Cardiac muscle cell (in vitro differentiated cells and primary cell): ENCODE measurements at regions not wholly inside any gene's neighbourhood (a gene's known extent, or its start where the extent isn't known, plus 50 kb on each side); places are given as distances from the start of the nearest gene placed in this dataset.

Experiments
- DNase-seq, 2 donors: peaks; one replicate each; pipeline versions ENCODE4 v3.0.0 to v3.0.0-alpha.2; 2010 to 2017; ENCODE audit warnings: low read depth in 1 of 2, low spot score in 1 of 2
- H3K27ac ChIP-seq: fragments of 200-600 bp; sonication (generic); 2 replicates; pipeline ENCODE4 v1.5.1; 2016
- H3K27me3 ChIP-seq: fragments of 200-600 bp; sonication (generic); 2 replicates; pipeline ENCODE4 v1.6.0; 2016; ENCODE audit warnings: control low read depth
- H3K36me3 ChIP-seq: fragments of 200-600 bp; sonication (generic); 2 replicates; pipeline ENCODE4 v1.5.1; 2016; ENCODE audit warnings: control low read depth
- H3K4me1 ChIP-seq: fragments of 200-600 bp; sonication (generic); 2 replicates; pipeline ENCODE4 v1.8.1; 2017; ENCODE audit warnings: low read depth, mild to moderate bottlenecking, mixed run types
- H3K4me3 ChIP-seq: fragments of 200-600 bp; sonication (generic); 2 replicates; pipeline ENCODE4 v1.5.1; 2016; ENCODE audit warnings: mild to moderate bottlenecking
- H3K9me3 ChIP-seq: fragments of 200-600 bp; sonication (generic); 2 replicates; pipeline ENCODE4 v1.5.1; 2017; ENCODE audit warnings: low read depth, mild to moderate bottlenecking, control low read depth
- CTCF ChIP-seq: IDR thresholded peaks from 2 replicates; pipeline ENCODE4 v1.5.1; 2012; ENCODE audit warnings: low read depth, mild to moderate bottlenecking, low read length

GRCh38 chr6:138571181-138571580 is 71.9 kb upstream of the NHSL1 start:
- peak in 1 of 2 donors; percentile 18 for DNase-seq
- TF ChIP-seq CTCF: no peak
- no peak overlapping the region for H3K27ac ChIP-seq
- H3K9me3 ChIP-seq: no peaks in the 10 kb centered on the region
- H3K4me3 ChIP-seq: peak overlapping the region; percentile 27
- H3K27me3 ChIP-seq: no peaks in the 10 kb centered on the region
- H3K36me3 ChIP-seq: no peaks in the 10 kb centered on the region
- H3K4me1 ChIP-seq: peaks cover 20% of the 10 kb centered on the region

DNA sequence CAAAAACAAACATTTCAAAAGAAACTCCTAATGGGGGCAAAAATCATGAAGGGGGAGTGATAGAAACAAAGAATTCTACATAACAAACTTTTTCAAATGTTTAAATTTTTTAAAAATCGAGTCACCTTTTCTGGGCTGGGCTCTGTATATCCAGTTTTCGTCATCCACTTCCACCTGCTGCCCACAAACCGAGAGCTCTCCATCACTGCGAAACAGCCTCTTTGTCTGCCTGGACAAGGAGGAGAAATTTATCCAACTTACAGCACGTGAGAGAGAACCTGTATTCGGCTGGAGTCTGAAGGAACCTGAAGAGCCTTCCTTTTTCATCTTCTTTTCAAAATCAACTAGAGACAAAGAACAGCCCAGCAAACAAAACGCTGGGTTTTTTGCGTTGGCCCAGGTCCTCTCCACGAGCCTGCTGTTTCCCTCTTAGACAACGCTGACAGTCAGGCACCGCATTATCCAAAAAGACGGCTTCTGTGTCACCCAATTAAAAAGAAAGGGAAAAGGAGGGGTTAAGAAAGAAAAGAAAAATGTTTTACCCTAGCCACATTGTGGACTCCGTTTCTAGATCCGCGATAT is 72.4 kb upstream of the NHSL1 start:
- peaks cover 25% of the 10 kb centered on the region for H3K4me1 ChIP-seq
- peak overlapping the region; percentile 27 for H3K4me3 ChIP-seq
- no peaks in the 10 kb centered on the region for H3K27me3 ChIP-seq
- H3K27ac ChIP-seq: no peak overlapping the region
- TF ChIP-seq CTCF: no peak
- no peaks in the 10 kb centered on the region for H3K36me3 ChIP-seq
- no peaks in the 10 kb centered on the region for H3K9me3 ChIP-seq
- DNase-seq: peak in 1 of 2 donors; percentile 13

- no peaks in the 10 kb centered on the region for H3K36me3 ChIP-seq
- no peaks in the 10 kb centered on the region for H3K9me3 ChIP-seq
- peak overlapping the region; percentile 27 for H3K4me3 ChIP-seq
- TF ChIP-seq CTCF: no peak
- peak overlapping the region; percentile 36 for H3K27ac ChIP-seq
- H3K4me1 ChIP-seq: peaks cover 31% of the 10 kb centered on the region
- DNase-seq: peak; percentile 88 to 93
- H3K27me3 ChIP-seq: no peaks in the 10 kb centered on the region
Observed at GRCh38 chr6:138572167-138572875, 73.0 kb upstream of the NHSL1 start.

DNA sequence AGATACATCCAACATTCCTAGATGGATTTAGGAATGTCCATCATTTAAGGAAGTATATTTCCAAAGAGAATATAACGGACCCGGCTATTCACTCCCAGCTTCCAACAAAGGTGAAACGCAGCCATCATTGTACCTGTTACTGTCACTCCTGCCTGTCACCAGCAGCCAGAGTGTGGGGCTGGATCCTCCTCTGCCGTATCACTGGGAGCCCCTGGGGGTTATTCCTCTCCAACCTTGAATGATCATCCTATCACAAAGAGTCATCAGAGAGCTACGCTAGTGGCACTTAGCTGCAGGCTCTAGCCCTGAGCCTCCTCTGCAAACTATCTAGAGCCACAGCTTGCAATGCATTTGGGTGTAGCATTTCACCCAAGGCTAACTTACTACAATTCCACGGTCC is 73.6 kb upstream of the NHSL1 start:
- TF ChIP-seq CTCF: no peak
- no peaks in the 10 kb centered on the region for H3K36me3 ChIP-seq
- H3K27ac ChIP-seq: no peak overlapping the region
- peak overlapping the region; percentile 27 for H3K4me3 ChIP-seq
- DNase-seq: no peak
- no peaks in the 10 kb centered on the region for H3K27me3 ChIP-seq
- H3K4me1 ChIP-seq: peaks cover 37% of the 10 kb centered on the region
- H3K9me3 ChIP-seq: no peaks in the 10 kb centered on the region

DNA sequence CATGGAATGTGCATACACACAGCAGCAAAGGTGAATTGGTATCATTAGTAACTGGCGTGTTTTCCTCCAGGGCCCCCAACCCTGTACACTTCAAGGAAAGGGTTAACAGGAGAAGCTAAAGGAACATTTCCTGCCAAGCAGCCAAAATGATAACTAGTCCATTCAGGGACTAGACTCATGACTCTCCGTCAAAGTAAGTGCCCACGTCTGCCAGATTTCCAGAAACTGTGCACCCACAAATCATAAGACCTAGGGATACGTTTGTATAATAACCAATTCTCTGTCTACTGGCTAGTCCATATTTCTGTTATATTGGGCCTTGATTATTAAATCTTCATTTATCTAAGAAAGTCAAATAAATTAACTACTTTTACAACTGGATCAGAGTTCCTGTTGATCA is 76.0 kb upstream of the NHSL1 start:
- Histone ChIP-seq H3K27ac (no peak overlapping the region), H3K4me3 (no peak overlapping the region), H3K9me3 (no peaks in the 10 kb centered on the region), H3K4me1 (peaks cover 34% of the 10 kb centered on the region), H3K27me3 (no peaks in the 10 kb centered on the region), H3K36me3 (no peaks in the 10 kb centered on the region)
- TF ChIP-seq CTCF: no peak
- no peak for DNase-seq
